ENCODE measurements at regions not wholly inside any gene's neighbourhood (a gene's known extent, or its start where the extent isn't known, plus 50 kb on each side); places are given as distances from the start of the nearest gene placed in this dataset.

- no peaks in the 10 kb centered on the region for H3K27me3 ChIP-seq
- no peaks in the 10 kb centered on the region for H3K4me1 ChIP-seq
- peak in 1 of 3 donors; percentile 48 for DNase-seq
- no peak overlapping the region for H3K4me3 ChIP-seq
- 50% methylated on average over 2 of the region's 3 CpGs for WGBS (ENCODE audit: insufficient coverage, low coverage, low lambda C conversion rate, missing lambda C conversion rate)
- intact Hi-C loops (cut with DNase I): no loop called here
- H3K9me3 ChIP-seq: no peaks in the 10 kb centered on the region
- peak in 1 of 4 donors; percentile 54 for ATAC-seq
- no peak overlapping the region for H3K27ac ChIP-seq
- no peaks in the 10 kb centered on the region for H3K36me3 ChIP-seq
- TF ChIP-seq CTCF (IDR thresholded peaks at IDR 0.05) (no peak), POLR2A (IDR thresholded peaks at IDR 0.05) (no peak)
Observed at GRCh38 chr1:55781944-55782482, 566.8 kb upstream of the USP24 start.

- no peak for DNase-seq
- WGBS (ENCODE audit: insufficient coverage, low coverage, low lambda C conversion rate, missing lambda C conversion rate): 100% methylated on average over 1 of the region's 3 CpGs
- Histone ChIP-seq H3K27me3 (no peaks in the 10 kb centered on the region), H3K4me3 (no peak overlapping the region), H3K27ac (no peak overlapping the region), H3K4me1 (no peaks in the 10 kb centered on the region), H3K9me3 (no peaks in the 10 kb centered on the region), H3K36me3 (no peaks in the 10 kb centered on the region)
- no peak for TF ChIP-seq POLR2A (IDR thresholded peaks at IDR 0.05)
- no peak for TF ChIP-seq CTCF (IDR thresholded peaks at IDR 0.05)
- intact Hi-C loops (cut with DNase I): no loop called here
- peak in 2 of 4 donors; percentile 27 to 71 for ATAC-seq
Observed at GRCh38 chr1:55781003-55781402, 565.8 kb upstream of the USP24 start.

- no peak overlapping the region for H3K27ac ChIP-seq
- H3K27me3 ChIP-seq: no peaks in the 10 kb centered on the region
- H3K4me1 ChIP-seq: no peaks in the 10 kb centered on the region
- 67% methylated on average over 2 of the region's 2 CpGs for WGBS (ENCODE audit: insufficient coverage, low coverage, low lambda C conversion rate, missing lambda C conversion rate)
- no peak for DNase-seq
- TF ChIP-seq CTCF (IDR thresholded peaks at IDR 0.05): no peak
- no peak for TF ChIP-seq POLR2A (IDR thresholded peaks at IDR 0.05)
- H3K4me3 ChIP-seq: no peak overlapping the region
- intact Hi-C loops (cut with DNase I): no loop called here
- no peaks in the 10 kb centered on the region for H3K9me3 ChIP-seq
- no peak for ATAC-seq
- no peaks in the 10 kb centered on the region for H3K36me3 ChIP-seq
Observed at GRCh38 chr1:55777545-55777944, 562.4 kb upstream of the USP24 start.

- no peaks in the 10 kb centered on the region for H3K27me3 ChIP-seq
- H3K4me3 ChIP-seq: no peak overlapping the region
- H3K27ac ChIP-seq: no peak overlapping the region
- intact Hi-C loops (cut with DNase I): no loop called here
- ATAC-seq (no peak), DNase-seq (no peak)
- H3K4me1 ChIP-seq: no peaks in the 10 kb centered on the region
- 89% methylated on average over 3 of the region's 3 CpGs for WGBS (ENCODE audit: insufficient coverage, low coverage, low lambda C conversion rate, missing lambda C conversion rate)
- no peak for TF ChIP-seq POLR2A (IDR thresholded peaks at IDR 0.05)
- TF ChIP-seq CTCF (IDR thresholded peaks at IDR 0.05): no peak
- H3K9me3 ChIP-seq: no peaks in the 10 kb centered on the region
- H3K36me3 ChIP-seq: no peaks in the 10 kb centered on the region
Observed at GRCh38 chr1:55775007-55775406, 559.8 kb upstream of the USP24 start.

GRCh38 chr1:55774446-55774845 lies 559.3 kb upstream of the USP24 start:
- H3K27ac ChIP-seq: no peak overlapping the region
- no peaks in the 10 kb centered on the region for H3K4me1 ChIP-seq
- no peaks in the 10 kb centered on the region for H3K36me3 ChIP-seq
- TF ChIP-seq POLR2A (IDR thresholded peaks at IDR 0.05) (no peak), CTCF (IDR thresholded peaks at IDR 0.05) (no peak)
- ATAC-seq (no peak), DNase-seq (no peak)
- 48% methylated on average over 3 of the region's 3 CpGs for WGBS (ENCODE audit: insufficient coverage, low coverage, low lambda C conversion rate, missing lambda C conversion rate)
- no peaks in the 10 kb centered on the region for H3K9me3 ChIP-seq
- intact Hi-C loops (cut with DNase I): no loop called here
- H3K27me3 ChIP-seq: no peaks in the 10 kb centered on the region
- H3K4me3 ChIP-seq: no peak overlapping the region
